ENCODE measurements at regions not wholly inside any gene's neighbourhood (a gene's known extent, or its start where the extent isn't known, plus 50 kb on each side); places are given as distances from the start of the nearest gene placed in this dataset.
A peak's percentile ranks its signal among the peaks of the same experiment; 100 is the strongest.

DNA sequence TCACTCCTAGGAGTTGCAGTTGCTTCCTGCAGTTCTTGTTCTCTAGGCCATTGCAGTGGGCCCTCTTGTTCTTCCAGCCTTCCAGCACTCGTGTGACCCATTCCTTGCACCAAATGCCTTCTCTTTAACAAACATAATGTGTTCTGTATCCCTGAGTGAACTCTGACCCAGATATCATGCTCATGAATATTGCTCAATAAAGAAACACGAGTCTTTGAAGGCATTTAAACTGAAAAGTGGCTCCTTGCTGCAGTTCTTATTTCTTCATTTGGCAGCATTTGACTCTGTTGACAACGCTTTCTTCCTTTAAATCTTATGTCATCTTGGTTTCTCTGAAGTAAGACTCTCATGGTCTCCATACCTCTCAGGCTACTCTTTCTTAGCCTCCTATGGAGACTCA is 100.7 kb upstream of the PDE4B start:
- no peak for DNase-seq (ENCODE audit: low spot score)
- H3K4me2 ChIP-seq, result no peak overlapping the region
- no peaks in the 10 kb centered on the region for H3K27me3 ChIP-seq (ENCODE audit: insufficient read depth)
- H2AFZ ChIP-seq, result peak overlapping the region; percentile 32; the same call in 1 of the 2 replicates
- no peak overlapping the region for H3K4me3 ChIP-seq
- Mint-ChIP-seq H3K4me1 (peaks cover 5% of the 10 kb centered on the region; the same call in 2 of the 3 replicates), H3K27ac (no peak overlapping the region), H3K27me3 (ENCODE audit: insufficient read depth, low read depth, poor library complexity) (peaks cover 10% of the 10 kb centered on the region), H3K36me3 (ENCODE audit: low read depth) (peaks cover 2% of the 10 kb centered on the region; the same call in 1 of the 3 replicates), H3K9me3 (peaks cover 1% of the 10 kb centered on the region; the same call in 2 of the 3 replicates), H3K4me3 (no peak overlapping the region)
- no peak overlapping the region for H3K27ac ChIP-seq (ENCODE audit: low read depth)
- TF ChIP-seq CREB1 (CRISPR knock-in tag; IDR thresholded peaks at IDR 0.05; ENCODE audit: low read depth), result no peak
- TF ChIP-seq POLR2AphosphoS5 (IDR thresholded peaks at IDR 0.05; ENCODE audit: low read depth), result no peak
- no peak for TF ChIP-seq EZH2 (IDR thresholded peaks at IDR 0.05; ENCODE audit: low read depth, unreplicated experiment)
- TF ChIP-seq, protein P1, sequence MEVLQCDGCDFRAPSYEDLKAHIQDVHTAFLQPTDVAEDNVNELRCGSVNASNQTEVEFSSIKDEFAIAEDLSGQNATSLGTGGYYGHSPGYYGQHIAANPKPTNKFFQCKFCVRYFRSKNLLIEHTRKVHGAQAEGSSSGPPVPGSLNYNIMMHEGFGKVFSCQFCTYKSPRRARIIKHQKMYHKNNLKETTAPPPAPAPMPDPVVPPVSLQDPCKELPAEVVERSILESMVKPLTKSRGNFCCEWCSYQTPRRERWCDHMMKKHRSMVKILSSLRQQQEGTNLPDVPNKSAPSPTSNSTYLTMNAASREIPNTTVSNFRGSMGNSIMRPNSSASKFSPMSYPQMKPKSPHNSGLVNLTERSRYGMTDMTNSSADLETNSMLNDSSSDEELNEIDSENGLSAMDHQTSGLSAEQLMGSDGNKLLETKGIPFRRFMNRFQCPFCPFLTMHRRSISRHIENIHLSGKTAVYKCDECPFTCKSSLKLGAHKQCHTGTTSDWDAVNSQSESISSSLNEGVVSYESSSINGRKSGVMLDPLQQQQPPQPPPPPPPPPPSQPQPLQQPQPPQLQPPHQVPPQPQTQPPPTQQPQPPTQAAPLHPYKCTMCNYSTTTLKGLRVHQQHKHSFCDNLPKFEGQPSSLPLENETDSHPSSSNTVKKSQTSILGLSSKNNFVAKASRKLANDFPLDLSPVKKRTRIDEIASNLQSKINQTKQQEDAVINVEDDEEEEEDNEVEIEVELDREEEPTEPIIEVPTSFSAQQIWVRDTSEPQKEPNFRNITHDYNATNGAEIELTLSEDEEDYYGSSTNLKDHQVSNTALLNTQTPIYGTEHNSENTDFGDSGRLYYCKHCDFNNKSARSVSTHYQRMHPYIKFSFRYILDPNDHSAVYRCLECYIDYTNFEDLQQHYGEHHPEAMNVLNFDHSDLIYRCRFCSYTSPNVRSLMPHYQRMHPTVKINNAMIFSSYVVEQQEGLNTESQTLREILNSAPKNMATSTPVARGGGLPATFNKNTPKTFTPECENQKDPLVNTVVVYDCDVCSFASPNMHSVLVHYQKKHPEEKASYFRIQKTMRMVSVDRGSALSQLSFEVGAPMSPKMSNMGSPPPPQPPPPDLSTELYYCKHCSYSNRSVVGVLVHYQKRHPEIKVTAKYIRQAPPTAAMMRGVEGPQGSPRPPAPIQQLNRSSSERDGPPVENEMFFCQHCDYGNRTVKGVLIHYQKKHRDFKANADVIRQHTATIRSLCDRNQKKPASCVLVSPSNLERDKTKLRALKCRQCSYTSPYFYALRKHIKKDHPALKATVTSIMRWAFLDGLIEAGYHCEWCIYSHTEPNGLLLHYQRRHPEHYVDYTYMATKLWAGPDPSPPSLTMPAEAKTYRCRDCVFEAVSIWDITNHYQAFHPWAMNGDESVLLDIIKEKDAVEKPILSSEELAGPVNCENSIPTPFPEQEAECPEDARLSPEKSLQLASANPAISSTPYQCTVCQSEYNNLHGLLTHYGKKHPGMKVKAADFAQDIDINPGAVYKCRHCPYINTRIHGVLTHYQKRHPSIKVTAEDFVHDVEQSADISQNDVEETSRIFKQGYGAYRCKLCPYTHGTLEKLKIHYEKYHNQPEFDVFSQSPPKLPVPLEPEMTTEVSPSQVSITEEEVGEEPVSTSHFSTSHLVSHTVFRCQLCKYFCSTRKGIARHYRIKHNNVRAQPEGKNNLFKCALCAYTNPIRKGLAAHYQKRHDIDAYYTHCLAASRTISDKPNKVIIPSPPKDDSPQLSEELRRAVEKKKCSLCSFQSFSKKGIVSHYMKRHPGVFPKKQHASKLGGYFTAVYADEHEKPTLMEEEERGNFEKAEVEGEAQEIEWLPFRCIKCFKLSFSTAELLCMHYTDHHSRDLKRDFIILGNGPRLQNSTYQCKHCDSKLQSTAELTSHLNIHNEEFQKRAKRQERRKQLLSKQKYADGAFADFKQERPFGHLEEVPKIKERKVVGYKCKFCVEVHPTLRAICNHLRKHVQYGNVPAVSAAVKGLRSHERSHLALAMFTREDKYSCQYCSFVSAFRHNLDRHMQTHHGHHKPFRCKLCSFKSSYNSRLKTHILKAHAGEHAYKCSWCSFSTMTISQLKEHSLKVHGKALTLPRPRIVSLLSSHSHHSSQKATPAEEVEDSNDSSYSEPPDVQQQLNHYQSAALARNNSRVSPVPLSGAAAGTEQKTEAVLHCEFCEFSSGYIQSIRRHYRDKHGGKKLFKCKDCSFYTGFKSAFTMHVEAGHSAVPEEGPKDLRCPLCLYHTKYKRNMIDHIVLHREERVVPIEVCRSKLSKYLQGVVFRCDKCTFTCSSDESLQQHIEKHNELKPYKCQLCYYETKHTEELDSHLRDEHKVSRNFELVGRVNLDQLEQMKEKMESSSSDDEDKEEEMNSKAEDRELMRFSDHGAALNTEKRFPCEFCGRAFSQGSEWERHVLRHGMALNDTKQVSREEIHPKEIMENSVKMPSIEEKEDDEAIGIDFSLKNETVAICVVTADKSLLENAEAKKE (CRISPR knock-in tag; IDR thresholded peaks at IDR 0.05), result no peak
- no peak for TF ChIP-seq STAT1 (IDR thresholded peaks at IDR 0.05; ENCODE audit: unreplicated experiment)
- TF ChIP-seq, protein P2, sequence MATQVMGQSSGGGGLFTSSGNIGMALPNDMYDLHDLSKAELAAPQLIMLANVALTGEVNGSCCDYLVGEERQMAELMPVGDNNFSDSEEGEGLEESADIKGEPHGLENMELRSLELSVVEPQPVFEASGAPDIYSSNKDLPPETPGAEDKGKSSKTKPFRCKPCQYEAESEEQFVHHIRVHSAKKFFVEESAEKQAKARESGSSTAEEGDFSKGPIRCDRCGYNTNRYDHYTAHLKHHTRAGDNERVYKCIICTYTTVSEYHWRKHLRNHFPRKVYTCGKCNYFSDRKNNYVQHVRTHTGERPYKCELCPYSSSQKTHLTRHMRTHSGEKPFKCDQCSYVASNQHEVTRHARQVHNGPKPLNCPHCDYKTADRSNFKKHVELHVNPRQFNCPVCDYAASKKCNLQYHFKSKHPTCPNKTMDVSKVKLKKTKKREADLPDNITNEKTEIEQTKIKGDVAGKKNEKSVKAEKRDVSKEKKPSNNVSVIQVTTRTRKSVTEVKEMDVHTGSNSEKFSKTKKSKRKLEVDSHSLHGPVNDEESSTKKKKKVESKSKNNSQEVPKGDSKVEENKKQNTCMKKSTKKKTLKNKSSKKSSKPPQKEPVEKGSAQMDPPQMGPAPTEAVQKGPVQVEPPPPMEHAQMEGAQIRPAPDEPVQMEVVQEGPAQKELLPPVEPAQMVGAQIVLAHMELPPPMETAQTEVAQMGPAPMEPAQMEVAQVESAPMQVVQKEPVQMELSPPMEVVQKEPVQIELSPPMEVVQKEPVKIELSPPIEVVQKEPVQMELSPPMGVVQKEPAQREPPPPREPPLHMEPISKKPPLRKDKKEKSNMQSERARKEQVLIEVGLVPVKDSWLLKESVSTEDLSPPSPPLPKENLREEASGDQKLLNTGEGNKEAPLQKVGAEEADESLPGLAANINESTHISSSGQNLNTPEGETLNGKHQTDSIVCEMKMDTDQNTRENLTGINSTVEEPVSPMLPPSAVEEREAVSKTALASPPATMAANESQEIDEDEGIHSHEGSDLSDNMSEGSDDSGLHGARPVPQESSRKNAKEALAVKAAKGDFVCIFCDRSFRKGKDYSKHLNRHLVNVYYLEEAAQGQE (IDR thresholded peaks at IDR 0.05; ENCODE audit: unreplicated experiment), result no peak
- no peak for TF ChIP-seq ZNF114 (CRISPR knock-in tag; IDR thresholded peaks at IDR 0.05)
- no peak for TF ChIP-seq JUNB (IDR thresholded peaks at IDR 0.05; ENCODE audit: unreplicated experiment)
- TF ChIP-seq, protein P3, sequence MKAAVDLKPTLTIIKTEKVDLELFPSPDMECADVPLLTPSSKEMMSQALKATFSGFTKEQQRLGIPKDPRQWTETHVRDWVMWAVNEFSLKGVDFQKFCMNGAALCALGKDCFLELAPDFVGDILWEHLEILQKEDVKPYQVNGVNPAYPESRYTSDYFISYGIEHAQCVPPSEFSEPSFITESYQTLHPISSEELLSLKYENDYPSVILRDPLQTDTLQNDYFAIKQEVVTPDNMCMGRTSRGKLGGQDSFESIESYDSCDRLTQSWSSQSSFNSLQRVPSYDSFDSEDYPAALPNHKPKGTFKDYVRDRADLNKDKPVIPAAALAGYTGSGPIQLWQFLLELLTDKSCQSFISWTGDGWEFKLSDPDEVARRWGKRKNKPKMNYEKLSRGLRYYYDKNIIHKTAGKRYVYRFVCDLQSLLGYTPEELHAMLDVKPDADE (IDR thresholded peaks at IDR 0.05), result no peak
- no peak for TF ChIP-seq EZH2phosphoT487 (IDR thresholded peaks at IDR 0.05; ENCODE audit: unreplicated experiment)
- TF ChIP-seq NANOG (IDR thresholded peaks at IDR 0.05; ENCODE audit: borderline replicate concordance), result no peak
- TF ChIP-seq, protein P4, sequence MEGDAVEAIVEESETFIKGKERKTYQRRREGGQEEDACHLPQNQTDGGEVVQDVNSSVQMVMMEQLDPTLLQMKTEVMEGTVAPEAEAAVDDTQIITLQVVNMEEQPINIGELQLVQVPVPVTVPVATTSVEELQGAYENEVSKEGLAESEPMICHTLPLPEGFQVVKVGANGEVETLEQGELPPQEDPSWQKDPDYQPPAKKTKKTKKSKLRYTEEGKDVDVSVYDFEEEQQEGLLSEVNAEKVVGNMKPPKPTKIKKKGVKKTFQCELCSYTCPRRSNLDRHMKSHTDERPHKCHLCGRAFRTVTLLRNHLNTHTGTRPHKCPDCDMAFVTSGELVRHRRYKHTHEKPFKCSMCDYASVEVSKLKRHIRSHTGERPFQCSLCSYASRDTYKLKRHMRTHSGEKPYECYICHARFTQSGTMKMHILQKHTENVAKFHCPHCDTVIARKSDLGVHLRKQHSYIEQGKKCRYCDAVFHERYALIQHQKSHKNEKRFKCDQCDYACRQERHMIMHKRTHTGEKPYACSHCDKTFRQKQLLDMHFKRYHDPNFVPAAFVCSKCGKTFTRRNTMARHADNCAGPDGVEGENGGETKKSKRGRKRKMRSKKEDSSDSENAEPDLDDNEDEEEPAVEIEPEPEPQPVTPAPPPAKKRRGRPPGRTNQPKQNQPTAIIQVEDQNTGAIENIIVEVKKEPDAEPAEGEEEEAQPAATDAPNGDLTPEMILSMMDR (conservative IDR thresholded peaks at IDR 0.05; ENCODE audit: low read depth in 2 of 2), result no peak
- TF ChIP-seq ZNF331 (CRISPR knock-in tag; IDR thresholded peaks at IDR 0.05; ENCODE audit: low read depth), result no peak
- H3K4me1 ChIP-seq (ENCODE audit: insufficient read depth), result no peaks in the 10 kb centered on the region
- H3K79me2 ChIP-seq (replicated peaks; ENCODE audit: insufficient read depth), result no peaks in the 10 kb centered on the region
- no peaks in the 10 kb centered on the region for H3K9me2 ChIP-seq (ENCODE audit: insufficient read depth)
- no peaks in the 10 kb centered on the region for H3F3A ChIP-seq (replicated peaks; ENCODE audit: low read depth)
- no peak for ATAC-seq
- no peaks in the 10 kb centered on the region; the same call in 1 of the 2 replicates for H4K20me1 ChIP-seq (replicated peaks; ENCODE audit: insufficient read depth)
- no peaks in the 10 kb centered on the region for H3K36me3 ChIP-seq (ENCODE audit: insufficient read depth)
